BLaER1 (cell line): ENCODE measurements at regions not wholly inside any gene's neighbourhood (a gene's known extent, or its start where the extent isn't known, plus 50 kb on each side); places are given as distances from the start of the nearest gene placed in this dataset.

ENCODE experiments used
- H3K27ac ChIP-seq: shearing (Covaris generic); formaldehyde crosslinking; 2 replicates; pipeline ENCODE4 v1.8.1; 2022
- H3K27me3 ChIP-seq: shearing (Covaris generic); formaldehyde crosslinking; 2 replicates; pipeline ENCODE4 v1.8.1; 2022
- H3K36me3 ChIP-seq: shearing (Covaris generic); formaldehyde crosslinking; 2 replicates; pipeline ENCODE4 v1.8.1; 2022
- H3K4me1 ChIP-seq: shearing (Covaris generic); formaldehyde crosslinking; 2 replicates; pipeline ENCODE4 v1.8.1; 2022
- H3K4me2 ChIP-seq: shearing (Covaris generic); formaldehyde crosslinking; 2 replicates; pipeline ENCODE4 v1.8.1; 2022
- H3K4me3 ChIP-seq: shearing (Covaris generic); formaldehyde crosslinking; 2 replicates; pipeline ENCODE4 v1.8.1; 2022
- H3K9ac ChIP-seq: shearing (Covaris generic); formaldehyde crosslinking; 2 replicates; pipeline ENCODE4 v1.8.1; 2022
- H3K9me3 ChIP-seq: shearing (Covaris generic); formaldehyde crosslinking; 2 replicates; pipeline ENCODE4 v1.8.1; 2022
- H4K20me1 ChIP-seq: shearing (Covaris generic); formaldehyde crosslinking; 2 replicates; pipeline ENCODE4 v1.8.1; 2022
- Cebpa-rat ChIP-seq: shearing (Covaris generic); IDR thresholded peaks from 2 replicates; pipeline ENCODE4 v1.8.1; 2022

DNA sequence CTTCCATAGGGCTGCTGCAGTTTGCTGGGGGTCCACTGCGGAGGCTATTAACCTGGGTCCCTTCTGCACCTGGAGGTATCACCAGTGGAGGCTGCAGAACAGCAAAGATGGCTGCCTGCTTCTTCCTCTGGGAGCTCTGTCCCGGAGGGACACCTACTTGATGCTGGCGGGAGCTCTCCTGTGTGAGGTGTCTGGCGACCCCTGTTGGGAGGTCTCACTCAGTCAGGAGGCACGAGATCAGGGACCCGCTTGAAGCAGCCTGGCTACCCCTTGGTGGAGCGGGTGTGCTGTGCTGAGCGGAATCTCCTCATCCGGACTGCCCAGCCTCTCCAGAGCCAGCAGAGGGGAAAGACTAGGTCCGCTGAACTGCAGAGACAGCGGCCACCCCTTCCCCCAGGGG, 56.0 kb upstream of the CTXND1 start:
- Histone ChIP-seq H4K20me1 (no peaks in the 10 kb centered on the region), H3K36me3 (no peaks in the 10 kb centered on the region), H3K9me3 (no peaks in the 10 kb centered on the region), H3K4me3 (no peak overlapping the region), H3K27ac (no peak overlapping the region), H3K4me1 (no peaks in the 10 kb centered on the region), H3K4me2 (no peak overlapping the region), H3K9ac (no peak overlapping the region), H3K27me3 (no peaks in the 10 kb centered on the region)
- no peak for TF ChIP-seq Cebpa-rat

DNA sequence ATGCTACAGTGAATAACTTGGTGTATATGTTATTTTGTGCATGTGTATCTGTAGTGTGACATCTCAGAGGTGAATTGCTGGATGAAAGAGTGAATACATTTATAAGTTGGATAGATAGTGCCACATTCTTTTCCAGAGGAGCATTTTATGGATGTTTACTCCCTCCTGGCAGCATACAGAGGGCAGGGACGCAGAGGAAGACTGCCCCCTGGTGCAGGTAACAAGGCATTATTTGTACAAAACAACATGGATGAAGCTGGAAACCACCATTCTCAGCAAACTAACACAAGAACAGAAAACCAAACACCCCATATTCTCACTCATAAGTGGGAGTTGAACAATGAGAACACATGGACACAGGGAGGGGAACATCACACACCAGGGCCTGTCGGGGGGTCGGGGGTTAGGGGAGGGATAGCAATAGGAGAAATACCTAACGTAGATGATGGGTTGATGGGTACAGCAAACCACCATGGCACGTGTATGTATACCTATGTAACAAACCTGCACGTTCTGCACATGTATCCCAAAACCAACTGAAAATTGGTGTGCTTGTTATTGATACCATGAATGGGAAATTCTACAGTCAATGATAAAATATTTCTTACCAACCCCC, 57.9 kb upstream of the CTXND1 start:
- Histone ChIP-seq H3K27me3 (no peaks in the 10 kb centered on the region), H4K20me1 (no peaks in the 10 kb centered on the region), H3K4me3 (no peak overlapping the region), H3K4me2 (no peak overlapping the region), H3K9me3 (no peaks in the 10 kb centered on the region), H3K27ac (no peak overlapping the region), H3K4me1 (no peaks in the 10 kb centered on the region), H3K36me3 (no peaks in the 10 kb centered on the region), H3K9ac (no peak overlapping the region)
- TF ChIP-seq Cebpa-rat = no peak

DNA sequence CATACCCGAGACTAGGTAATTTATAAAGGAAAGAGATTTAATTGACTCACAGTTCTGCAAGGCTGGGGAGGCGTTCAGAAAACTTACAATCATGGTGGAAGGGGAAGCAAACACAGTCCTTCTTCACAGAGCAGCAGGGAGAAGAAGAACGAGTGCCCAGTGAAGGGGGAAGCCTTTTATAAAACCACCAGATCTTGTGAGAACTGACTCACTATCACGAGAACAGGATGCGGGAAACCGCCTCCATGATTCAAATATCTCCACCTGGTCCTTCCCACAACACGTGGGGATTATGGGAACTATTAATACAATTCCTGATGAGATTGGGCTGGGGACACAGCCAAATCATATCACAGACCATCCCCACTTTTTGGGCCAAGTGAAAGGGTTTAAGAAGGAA, 58.8 kb upstream of the CTXND1 start:
- Histone ChIP-seq H4K20me1 (no peaks in the 10 kb centered on the region), H3K4me2 (no peak overlapping the region), H3K4me1 (no peaks in the 10 kb centered on the region), H3K9ac (no peak overlapping the region), H3K27me3 (no peaks in the 10 kb centered on the region), H3K27ac (no peak overlapping the region), H3K4me3 (no peak overlapping the region), H3K36me3 (no peaks in the 10 kb centered on the region), H3K9me3 (no peaks in the 10 kb centered on the region)
- TF ChIP-seq Cebpa-rat = no peak

DNA sequence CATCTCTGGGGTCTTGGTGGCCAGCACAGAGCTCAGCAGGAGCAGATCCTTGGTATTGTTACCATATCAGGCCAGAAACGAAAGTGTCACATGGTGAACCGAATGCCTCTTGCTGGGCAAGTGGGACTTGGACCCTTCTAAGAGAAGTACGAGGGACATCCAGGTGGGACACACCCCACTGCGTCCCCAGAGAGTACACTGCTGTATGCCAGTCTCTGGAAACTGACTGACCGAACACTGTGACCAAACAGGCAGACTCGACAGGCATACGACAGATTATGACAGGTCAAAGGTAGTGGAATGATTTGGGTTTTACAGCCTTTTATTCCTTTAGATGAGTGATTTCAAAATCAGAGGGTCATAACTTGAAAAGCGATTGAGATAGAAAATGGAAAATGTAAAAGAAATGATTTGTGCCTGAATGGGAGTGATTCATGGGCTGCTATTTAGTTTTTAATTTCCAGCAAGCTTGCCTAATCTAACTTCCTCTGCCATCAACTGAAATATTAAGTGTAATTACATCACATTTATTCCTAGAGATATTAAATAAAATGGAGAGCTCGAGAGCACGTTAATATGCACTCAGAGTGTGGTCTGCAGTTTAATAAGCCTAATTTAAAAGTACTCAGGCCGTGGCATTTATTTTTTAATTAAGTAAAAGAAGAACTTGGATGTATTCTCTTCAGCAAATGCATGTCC, 63.4 kb upstream of the CTXND1 start:
- H3K27me3 ChIP-seq = no peaks in the 10 kb centered on the region
- no peak overlapping the region for H3K27ac ChIP-seq
- no peaks in the 10 kb centered on the region for H3K4me1 ChIP-seq
- H3K36me3 ChIP-seq = no peaks in the 10 kb centered on the region
- H3K9ac ChIP-seq = no peak overlapping the region
- no peaks in the 10 kb centered on the region for H3K9me3 ChIP-seq
- TF ChIP-seq Cebpa-rat = no peak
- no peak overlapping the region for H3K4me2 ChIP-seq
- no peak overlapping the region for H3K4me3 ChIP-seq
- no peaks in the 10 kb centered on the region for H4K20me1 ChIP-seq

DNA sequence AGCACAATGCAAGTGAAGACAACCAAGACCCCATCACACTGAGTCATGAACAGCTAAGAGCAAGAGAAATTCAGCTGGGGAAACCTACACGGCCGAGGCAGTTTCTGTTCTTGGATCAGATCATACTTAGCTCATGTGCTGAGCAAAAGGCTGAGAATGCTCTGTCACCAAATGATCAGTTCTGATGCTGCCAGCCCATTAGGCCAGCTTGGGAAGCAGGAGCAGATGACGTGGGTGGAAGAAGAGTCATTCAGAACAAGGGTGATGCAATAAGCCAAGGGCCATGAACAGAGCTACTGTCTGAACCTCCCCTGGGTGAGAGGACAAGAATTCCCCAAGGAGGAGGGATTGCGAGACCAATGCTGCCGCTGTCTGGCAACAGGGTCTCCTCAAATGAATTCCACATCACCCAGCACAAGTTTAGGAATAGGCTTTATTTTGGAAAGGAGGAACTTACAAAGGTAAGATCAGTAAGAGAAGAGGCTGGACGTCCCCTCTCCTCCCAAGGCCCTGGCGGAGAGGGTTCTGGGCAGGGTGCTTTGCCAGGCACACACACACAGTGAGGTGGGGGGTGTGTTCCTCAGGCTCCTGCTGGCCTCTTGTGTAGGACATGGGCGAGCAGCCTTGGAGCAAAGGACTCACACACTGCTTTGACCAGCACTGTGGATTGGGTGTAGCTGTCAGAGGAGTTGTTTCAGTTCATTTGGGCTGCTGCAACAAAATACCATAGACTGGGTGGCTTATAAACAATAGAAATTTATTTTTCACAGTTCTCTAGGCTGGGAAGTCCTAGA, 65.6 kb upstream of the CTXND1 start:
- no peaks in the 10 kb centered on the region for H3K4me1 ChIP-seq
- H3K36me3 ChIP-seq = no peaks in the 10 kb centered on the region
- no peaks in the 10 kb centered on the region for H3K9me3 ChIP-seq
- H3K27ac ChIP-seq = no peak overlapping the region
- no peak overlapping the region for H3K9ac ChIP-seq
- H3K4me3 ChIP-seq = no peak overlapping the region
- no peaks in the 10 kb centered on the region for H4K20me1 ChIP-seq
- no peaks in the 10 kb centered on the region for H3K27me3 ChIP-seq
- TF ChIP-seq Cebpa-rat = no peak
- H3K4me2 ChIP-seq = no peak overlapping the region

DNA sequence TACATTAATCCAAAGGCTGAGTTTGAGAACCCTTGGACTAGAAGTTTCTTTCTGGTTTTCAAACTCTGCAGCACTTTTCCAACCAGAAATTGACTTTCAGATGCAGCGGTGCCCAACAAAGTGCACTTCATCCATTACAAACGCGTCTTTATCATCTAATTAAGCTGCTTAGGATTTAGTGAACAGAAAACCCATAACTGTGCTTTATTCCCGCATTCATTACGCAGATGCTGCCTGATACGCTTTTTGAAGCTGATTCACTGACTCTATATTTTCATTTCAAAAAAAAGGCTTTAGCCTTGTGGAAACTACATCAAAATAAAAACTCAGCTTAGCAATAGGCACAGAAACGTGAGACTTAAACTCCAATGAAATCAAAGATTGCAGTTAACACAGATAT, 69.8 kb upstream of the CTXND1 start:
- Histone ChIP-seq H3K27ac (no peak overlapping the region), H3K27me3 (no peaks in the 10 kb centered on the region), H3K36me3 (no peaks in the 10 kb centered on the region), H3K4me2 (no peak overlapping the region), H4K20me1 (no peaks in the 10 kb centered on the region), H3K4me3 (no peak overlapping the region), H3K4me1 (no peaks in the 10 kb centered on the region), H3K9me3 (no peaks in the 10 kb centered on the region), H3K9ac (no peak overlapping the region)
- TF ChIP-seq Cebpa-rat = no peak

DNA sequence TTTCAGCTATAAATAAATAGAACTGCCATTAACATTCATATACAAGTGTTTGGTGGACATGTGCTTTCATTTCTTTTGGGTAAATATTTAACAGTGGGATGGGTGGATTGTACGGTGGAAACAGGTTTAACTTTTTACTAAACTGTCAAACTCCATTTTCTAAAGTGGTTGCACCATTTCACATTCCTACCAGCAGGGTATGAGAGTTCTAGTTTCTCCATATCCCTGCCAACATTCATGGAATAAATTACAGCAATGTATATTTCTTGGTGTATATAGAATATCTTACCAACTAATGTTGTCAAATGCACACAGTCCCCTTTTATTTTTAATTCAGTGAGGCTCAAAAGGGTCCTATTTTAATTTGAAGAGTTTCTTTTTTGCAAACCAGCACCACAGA, 71.3 kb upstream of the CTXND1 start:
- peaks cover 4% of the 10 kb centered on the region; the same call in 1 of the 2 replicates for H3K9me3 ChIP-seq
- no peaks in the 10 kb centered on the region for H3K36me3 ChIP-seq
- no peak overlapping the region for H3K4me2 ChIP-seq
- no peak overlapping the region for H3K9ac ChIP-seq
- no peak overlapping the region for H3K4me3 ChIP-seq
- TF ChIP-seq Cebpa-rat = no peak
- no peaks in the 10 kb centered on the region for H4K20me1 ChIP-seq
- H3K27ac ChIP-seq = no peak overlapping the region
- no peaks in the 10 kb centered on the region for H3K27me3 ChIP-seq
- no peaks in the 10 kb centered on the region for H3K4me1 ChIP-seq

DNA sequence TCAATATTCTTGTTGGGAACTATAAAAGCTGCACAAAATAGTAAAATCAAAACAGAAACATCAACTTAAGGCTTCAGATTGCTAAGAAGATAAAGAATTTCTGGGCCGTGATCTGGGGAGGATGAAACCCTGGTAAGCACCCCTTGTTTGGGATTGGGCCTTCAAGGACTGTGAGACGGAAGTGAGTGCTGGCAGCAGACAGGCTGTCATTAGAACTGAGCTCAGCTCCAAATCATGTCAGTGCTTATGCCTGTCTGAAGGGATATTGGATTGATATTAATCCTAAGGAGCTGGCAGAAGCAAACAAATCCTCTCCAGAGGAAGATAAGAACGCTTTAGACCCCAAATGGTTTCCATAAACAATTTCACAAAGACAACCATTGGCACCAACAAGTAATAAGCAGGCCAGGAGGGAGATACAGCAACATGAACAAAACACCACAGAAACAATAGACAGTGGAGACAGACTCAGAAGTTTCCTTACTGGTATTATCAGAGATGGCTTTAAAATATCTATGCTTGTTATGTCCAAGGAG, 72.6 kb upstream of the CTXND1 start:
- Histone ChIP-seq H3K9ac (no peak overlapping the region), H3K36me3 (no peaks in the 10 kb centered on the region), H3K27me3 (no peaks in the 10 kb centered on the region)

DNA sequence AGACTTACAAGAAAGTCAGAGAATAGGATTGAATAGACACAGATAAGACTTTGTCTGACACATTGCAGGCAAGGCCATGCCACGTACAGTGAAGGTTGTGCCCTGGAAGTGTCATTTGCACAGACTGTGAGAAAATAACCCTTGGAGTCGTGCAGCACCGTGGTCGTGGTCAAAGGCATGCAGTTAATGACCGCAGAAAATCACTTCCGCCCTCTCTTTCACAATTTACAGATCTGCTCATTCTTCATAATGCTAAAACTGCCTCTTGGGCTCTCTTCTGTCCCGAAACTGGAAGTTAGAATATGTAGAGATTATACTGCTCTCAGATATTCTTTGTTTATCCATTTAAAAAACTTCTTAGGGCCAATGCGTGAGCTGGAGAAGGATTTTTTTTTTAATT, 73.2 kb upstream of the CTXND1 start:
- H3K9ac ChIP-seq = no peak overlapping the region
- H3K9me3 ChIP-seq = peaks cover 4% of the 10 kb centered on the region; the same call in 1 of the 2 replicates
- no peaks in the 10 kb centered on the region for H3K4me1 ChIP-seq
- H3K27me3 ChIP-seq = no peaks in the 10 kb centered on the region
- no peaks in the 10 kb centered on the region for H3K36me3 ChIP-seq
- TF ChIP-seq Cebpa-rat = no peak
- H3K4me3 ChIP-seq = no peak overlapping the region
- H3K27ac ChIP-seq = no peak overlapping the region
- H3K4me2 ChIP-seq = no peak overlapping the region
- no peaks in the 10 kb centered on the region for H4K20me1 ChIP-seq

More for the DNA sequence above, 72.6 kb upstream of the CTXND1 start:
- H3K27ac ChIP-seq = no peak overlapping the region
- no peak overlapping the region for H3K4me2 ChIP-seq
- no peak overlapping the region for H3K4me3 ChIP-seq
- no peaks in the 10 kb centered on the region for H4K20me1 ChIP-seq
- peaks cover 4% of the 10 kb centered on the region; the same call in 1 of the 2 replicates for H3K9me3 ChIP-seq
- no peaks in the 10 kb centered on the region for H3K4me1 ChIP-seq
- TF ChIP-seq Cebpa-rat = no peak

DNA sequence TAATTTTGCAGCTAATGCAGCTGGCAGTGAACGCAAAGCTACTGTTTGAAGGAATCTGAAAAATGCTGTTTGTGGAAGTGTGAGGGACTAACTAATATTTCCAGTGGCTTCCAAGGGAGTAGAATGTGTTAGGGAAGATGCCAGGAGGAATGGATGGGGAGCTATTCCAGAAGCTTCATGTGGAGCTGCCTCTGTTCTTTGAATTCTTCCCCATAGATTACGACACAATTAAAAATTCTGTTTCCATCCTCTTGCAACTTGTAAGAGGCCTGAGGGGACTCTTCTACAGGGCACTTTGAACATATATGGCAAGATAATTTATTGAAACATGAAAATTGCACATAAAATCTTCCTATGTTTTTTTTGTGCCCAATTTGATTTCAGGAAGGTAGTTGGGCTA, 74.3 kb upstream of the CTXND1 start:
- H3K4me2 ChIP-seq = no peak overlapping the region
- no peaks in the 10 kb centered on the region for H3K27me3 ChIP-seq
- no peaks in the 10 kb centered on the region for H4K20me1 ChIP-seq
- no peak overlapping the region for H3K27ac ChIP-seq
- H3K4me3 ChIP-seq = no peak overlapping the region
- H3K9me3 ChIP-seq = peaks cover 4% of the 10 kb centered on the region; the same call in 1 of the 2 replicates
- no peak for TF ChIP-seq Cebpa-rat
- H3K9ac ChIP-seq = no peak overlapping the region
- no peaks in the 10 kb centered on the region for H3K4me1 ChIP-seq
- no peaks in the 10 kb centered on the region for H3K36me3 ChIP-seq
